Activated B cell treated with CpG ODN at 0.5 μM for 24 hours (primary cell): ENCODE measurements at regions not wholly inside any gene's neighbourhood (a gene's known extent, or its start where the extent isn't known, plus 50 kb on each side); places are given as distances from the start of the nearest gene placed in this dataset.
A peak's percentile ranks its signal among the peaks of the same experiment; 100 is the strongest.
"Not testable (repeated sequence)": the region's sequence is repeated elsewhere in the genome, so short reads cannot be mapped to it uniquely, and the experiment has no call there.

Experiments used
- ATAC-seq: fragments of 200-7000 bp; cut with Tn5 transposase; one replicate; pipeline ENCODE4 v1.10.0; 2021; ENCODE audit warnings: low read depth, mild to moderate bottlenecking, moderate library complexity
- CTCF ChIA-PET: fragments of 350-600 bp; sonication (Branson Sonifier 250); formaldehyde crosslinking; loops from one replicate; lab custom pipeline; 2021; ENCODE audit warnings: antibody characterized with exemption; lab: Charles Lee
- POLR2A ChIA-PET: fragments of 350-600 bp; sonication (Branson Sonifier 250); formaldehyde crosslinking; loops from one replicate; lab custom pipeline; 2021; ENCODE audit warnings: antibody characterized with exemption; lab: Charles Lee
- DNase-seq: peaks from one replicate; pipeline ENCODE4 v3.0.0; 2022
- H3K27ac Mint-ChIP-seq: one replicate; pipeline ENCODE4 v1.8.0; 2020; ENCODE audit warnings: mixed read lengths
- H3K27me3 Mint-ChIP-seq: one replicate; pipeline ENCODE4 v1.8.0; 2021; ENCODE audit warnings: mixed read lengths
- H3K36me3 Mint-ChIP-seq: one replicate; pipeline ENCODE4 v1.8.0; 2021; ENCODE audit warnings: low read depth, mixed read lengths
- H3K4me1 Mint-ChIP-seq: one replicate; pipeline ENCODE4 v1.8.0; 2021; ENCODE audit warnings: mixed read lengths
- H3K4me3 Mint-ChIP-seq: one replicate; pipeline ENCODE4 v1.8.0; 2020; ENCODE audit warnings: mild to moderate bottlenecking, mixed read lengths
- H3K9me3 Mint-ChIP-seq: one replicate; pipeline ENCODE4 v1.8.0; 2020; ENCODE audit warnings: mixed read lengths
- CTCF ChIP-seq: fragments of 200-600 bp; IDR thresholded peaks from one replicate; pipeline ENCODE4 v1.8.0; 2022; ENCODE audit warnings: antibody characterized with exemption, mild to moderate bottlenecking
- intact Hi-C: fragments of 100-400 bp; cut with micrococcal nuclease; formaldehyde crosslinking; loops from one replicate; pipeline ENCODE4 v1.15.1; 2024

GRCh38 chr7:65285906-65286864, 87.5 kb upstream of the ZNF92 start:
- Mint-ChIP-seq H3K27me3 (peaks cover 4% of the 10 kb centered on the region), H3K4me3 (no peak overlapping the region), H3K9me3 (no peaks in the 10 kb centered on the region), H3K36me3 (no peaks in the 10 kb centered on the region), H3K27ac (no peak overlapping the region), H3K4me1 (peaks cover 4% of the 10 kb centered on the region)
- DNase-seq: no peak
- intact Hi-C loops: no loop called here
- ChIA-PET POLR2A (interaction anchor here (0.6 kb wide), 1 partner anchor 260 kb away, joined by 4 read pairs; no protein-coding TSS in a partner anchor), CTCF (interaction anchor here (1.6 kb wide), 1 partner anchor 22 kb away, joined by 4 read pairs; no protein-coding TSS in a partner anchor)
- peak; percentile 56 for ATAC-seq
- no peak for TF ChIP-seq CTCF

DNA sequence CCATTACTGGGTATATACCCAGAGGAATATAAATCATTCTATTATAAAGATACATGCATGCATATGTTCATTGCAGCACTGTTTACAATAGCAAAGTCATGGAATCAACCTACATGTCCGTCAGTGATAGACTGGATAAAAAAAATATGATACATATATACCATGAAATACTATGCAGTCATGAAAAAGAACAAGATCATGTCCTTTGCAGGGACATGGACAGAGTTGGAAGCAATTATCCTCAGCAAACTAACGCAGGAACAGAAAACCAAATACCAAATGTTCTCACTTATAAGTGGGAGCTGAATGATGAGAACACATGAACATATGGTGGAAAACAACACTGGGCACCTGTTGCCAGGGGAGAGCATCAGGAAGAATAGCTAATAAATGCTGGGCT, 88.4 kb upstream of the ZNF92 start:
- intact Hi-C loops, H3K4me1 Mint-ChIP-seq, DNase-seq, H3K27ac Mint-ChIP-seq, POLR2A ChIA-PET, CTCF ChIA-PET, H3K36me3 Mint-ChIP-seq, ATAC-seq, H3K9me3 Mint-ChIP-seq, H3K4me3 Mint-ChIP-seq: not testable (repeated sequence)
- peaks cover 10% of the 10 kb centered on the region for H3K27me3 Mint-ChIP-seq

- no peak for ATAC-seq
- peaks cover 5% of the 10 kb centered on the region for H3K36me3 Mint-ChIP-seq
- peaks cover 16% of the 10 kb centered on the region for H3K27me3 Mint-ChIP-seq
- POLR2A ChIA-PET: no interaction called here
- CTCF ChIA-PET: no interaction called here
- H3K4me3 Mint-ChIP-seq: no peak overlapping the region
- H3K27ac Mint-ChIP-seq: no peak overlapping the region
- TF ChIP-seq CTCF: no peak
- intact Hi-C loops: no loop called here
- peaks cover 7% of the 10 kb centered on the region for H3K9me3 Mint-ChIP-seq
- no peaks in the 10 kb centered on the region for H3K4me1 Mint-ChIP-seq
- no peak for DNase-seq
Observed at GRCh38 chr7:65279795-65280194, 93.9 kb upstream of the ZNF92 start.

- peaks cover 10% of the 10 kb centered on the region for H3K9me3 Mint-ChIP-seq
- H3K27me3 Mint-ChIP-seq: peaks cover 22% of the 10 kb centered on the region
- no peaks in the 10 kb centered on the region for H3K4me1 Mint-ChIP-seq
- no peak for TF ChIP-seq CTCF
- H3K27ac Mint-ChIP-seq: no peak overlapping the region
- intact Hi-C loops: no loop called here
- H3K36me3 Mint-ChIP-seq: peaks cover 5% of the 10 kb centered on the region
- POLR2A ChIA-PET: no interaction called here
- no peak overlapping the region for H3K4me3 Mint-ChIP-seq
- CTCF ChIA-PET: no interaction called here
- ATAC-seq: no peak
- no peak for DNase-seq
Observed at GRCh38 chr7:65276822-65277221, 96.8 kb upstream of the ZNF92 start.

DNA sequence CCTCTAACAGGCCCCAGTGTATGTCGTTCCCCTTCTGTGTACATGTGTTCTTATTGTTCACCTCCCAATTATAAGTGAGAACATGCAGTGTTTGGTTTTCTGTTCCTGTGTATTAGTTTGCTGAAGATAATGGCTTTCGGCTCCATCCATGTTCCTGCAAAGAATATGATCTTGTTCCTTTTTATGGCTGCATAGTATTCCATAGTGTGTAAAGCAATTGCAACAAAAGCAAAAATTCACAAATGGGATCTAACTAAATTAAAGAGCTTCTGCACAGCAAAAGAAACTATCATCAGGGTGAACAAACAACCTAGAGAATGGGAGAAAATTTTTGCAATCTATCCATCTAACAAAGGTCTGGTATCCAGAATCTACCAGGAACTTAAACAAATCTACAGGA, 102.2 kb upstream of the ZNF92 start:
- H3K4me3 Mint-ChIP-seq, intact Hi-C loops, ATAC-seq, DNase-seq, H3K27ac Mint-ChIP-seq, H3K36me3 Mint-ChIP-seq, POLR2A ChIA-PET, CTCF ChIA-PET: not testable (repeated sequence)
- Mint-ChIP-seq H3K9me3 (peaks cover 12% of the 10 kb centered on the region), H3K27me3 (peaks cover 27% of the 10 kb centered on the region), H3K4me1 (peaks cover 13% of the 10 kb centered on the region)

DNA sequence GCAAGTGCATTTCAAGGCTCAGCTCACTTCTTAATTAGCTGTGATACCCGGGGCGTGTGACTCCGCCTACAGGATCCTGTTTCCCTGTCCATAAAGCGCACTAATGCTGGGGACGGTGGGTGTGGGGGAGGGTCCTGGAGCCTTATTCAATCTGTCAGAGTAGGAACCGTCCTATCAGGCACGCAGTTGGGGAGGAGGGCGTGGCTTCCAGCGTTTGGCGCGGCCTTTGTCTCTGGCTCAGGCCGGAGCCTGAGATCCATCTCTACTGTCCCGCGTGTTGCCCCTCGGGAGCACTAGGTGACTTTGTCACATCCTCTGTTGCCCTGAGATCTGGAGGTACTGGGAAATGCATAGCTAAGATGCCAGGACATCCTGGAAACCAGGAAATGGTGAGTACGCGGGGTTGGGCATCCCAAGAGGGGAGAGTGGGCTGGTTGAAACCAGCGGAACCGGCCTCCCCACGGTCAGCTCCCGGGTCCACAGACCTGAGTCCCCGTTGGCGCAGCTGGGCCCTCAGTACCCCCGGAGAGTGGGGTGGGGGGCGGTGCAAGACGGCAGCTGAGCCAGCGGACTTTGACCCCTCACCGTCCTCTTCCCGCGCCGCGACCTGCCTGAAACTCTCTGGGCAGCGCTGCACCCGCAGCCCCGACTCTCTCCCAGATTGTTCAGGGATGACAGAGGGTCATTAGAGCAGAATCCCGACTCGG, 104.4 kb upstream of the ZNF92 start:
- TF ChIP-seq CTCF: no peak
- peaks cover 13% of the 10 kb centered on the region for H3K4me1 Mint-ChIP-seq
- H3K27me3 Mint-ChIP-seq: peaks cover 27% of the 10 kb centered on the region
- H3K9me3 Mint-ChIP-seq: peaks cover 7% of the 10 kb centered on the region
- DNase-seq (no peak), ATAC-seq (peak; percentile 86)
- CTCF ChIA-PET: no interaction called here
- POLR2A ChIA-PET: no interaction called here
- H3K36me3 Mint-ChIP-seq: no peaks in the 10 kb centered on the region
- intact Hi-C loops: no loop called here
- H3K27ac Mint-ChIP-seq: no peak overlapping the region
- H3K4me3 Mint-ChIP-seq: peak overlapping the region; percentile 81
